SK-N-SH treated with all-trans-retinoic acid at 6 μM for 48 hours (cell line): ENCODE measurements at regions not wholly inside any gene's neighbourhood (a gene's known extent, or its start where the extent isn't known, plus 50 kb on each side); places are given as distances from the start of the nearest gene placed in this dataset.

ENCODE experiments used
- ATAC-seq: fragments of 200-7000 bp; cut with Tn5 transposase; 3 replicates; pipeline ENCODE4 v1.9.1; 2020; ENCODE audit warnings: mild to moderate bottlenecking, moderate library complexity
- ARNTL ChIP-seq: fragments of 450-650 bp; formaldehyde crosslinking; IDR thresholded peaks from 2 replicates; pipeline ENCODE4 v1.5.0; 2020; ENCODE audit warnings: low read depth, mild to moderate bottlenecking, moderate library complexity, borderline replicate concordance
- CREB5 ChIP-seq: fragments of 250-450 bp; sonication (Bioruptor Pico); IDR thresholded peaks from 2 replicates; pipeline ENCODE4 v1.5.1; 2020; ENCODE audit warnings: low read depth, mild to moderate bottlenecking, moderate library complexity
- CSDC2 ChIP-seq: fragments of 250-450 bp; sonication (Bioruptor Pico); IDR thresholded peaks from 2 replicates; pipeline ENCODE4 v1.5.0; 2020; ENCODE audit warnings: mild to moderate bottlenecking, moderate library complexity
- CSRNP3 ChIP-seq: fragments of 250-450 bp; sonication (Bioruptor Pico); IDR thresholded peaks from 2 replicates; pipeline ENCODE4 v1.5.1; 2021; ENCODE audit warnings: mild to moderate bottlenecking, moderate library complexity
- ESRRG ChIP-seq: fragments of 250-450 bp; sonication (Bioruptor Pico); IDR thresholded peaks from 2 replicates; pipeline ENCODE4 v1.6.1; 2021; ENCODE audit warnings: mild to moderate bottlenecking
- GLIS3 ChIP-seq: fragments of 250-450 bp; sonication (Bioruptor Pico); IDR thresholded peaks from 2 replicates; pipeline ENCODE4 v1.5.0; 2020; ENCODE audit warnings: mild to moderate bottlenecking, moderate library complexity
- OSR1 ChIP-seq: fragments of 250-450 bp; sonication (Bioruptor Pico); IDR thresholded peaks from 2 replicates; pipeline ENCODE4 v1.8.0; 2022; ENCODE audit warnings: moderate library complexity, mild to moderate bottlenecking, inconsistent platforms
- PATZ1 ChIP-seq: fragments of 250-450 bp; sonication (Bioruptor Pico); IDR thresholded peaks from 2 replicates; pipeline ENCODE4 v1.8.0; 2020; ENCODE audit warnings: mild to moderate bottlenecking, moderate library complexity, borderline replicate concordance
- POU6F1 ChIP-seq: fragments of 250-450 bp; sonication (Bioruptor Pico); IDR thresholded peaks from 2 replicates; pipeline ENCODE4 v1.8.0; 2021; ENCODE audit warnings: low read depth, mild to moderate bottlenecking, moderate library complexity, borderline replicate concordance
- PPARA ChIP-seq: fragments of 250-450 bp; sonication (Bioruptor Pico); IDR thresholded peaks from 2 replicates; pipeline ENCODE4 v1.5.0; 2020; ENCODE audit warnings: mild to moderate bottlenecking, borderline replicate concordance
- RARB ChIP-seq: fragments of 250-450 bp; sonication (Bioruptor Pico); IDR thresholded peaks from 2 replicates; pipeline ENCODE4 v1.8.0; 2021; ENCODE audit warnings: mild to moderate bottlenecking, moderate library complexity
- SNAI2 ChIP-seq: fragments of 250-450 bp; sonication (Bioruptor Pico); IDR thresholded peaks from 2 replicates; pipeline ENCODE4 v1.5.0; 2020; ENCODE audit warnings: mild to moderate bottlenecking, moderate library complexity
- TCF4 ChIP-seq: fragments of 250-450 bp; sonication (Bioruptor Pico); IDR thresholded peaks from 2 replicates; pipeline ENCODE4 v1.8.0; 2021; ENCODE audit warnings: mild to moderate bottlenecking, moderate library complexity, borderline replicate concordance
- TOX ChIP-seq: fragments of 250-450 bp; sonication (Bioruptor Pico); IDR thresholded peaks from 2 replicates; pipeline ENCODE4 v1.8.0; 2021; ENCODE audit warnings: mild to moderate bottlenecking, moderate library complexity, borderline replicate concordance
- ZC3H10 ChIP-seq: fragments of 250-450 bp; sonication (Bioruptor Pico); IDR thresholded peaks from 2 replicates; pipeline ENCODE4 v1.5.1; 2021; ENCODE audit warnings: mild to moderate bottlenecking, moderate library complexity
- ZFP3 ChIP-seq: fragments of 250-450 bp; sonication (Bioruptor Pico); IDR thresholded peaks from 2 replicates; pipeline ENCODE4 v1.5.0; 2020; ENCODE audit warnings: mild to moderate bottlenecking, moderate library complexity
- ZNF565 ChIP-seq: fragments of 450-650 bp; formaldehyde crosslinking; conservative IDR thresholded peaks from 2 replicates; pipeline ENCODE4 v1.5.0; 2020; ENCODE audit warnings: low read depth, mild to moderate bottlenecking, moderate library complexity
- ZNF70 ChIP-seq: fragments of 450-650 bp; formaldehyde crosslinking; IDR thresholded peaks from 2 replicates; pipeline ENCODE4 v1.5.0; 2020; ENCODE audit warnings: mild to moderate bottlenecking, moderate library complexity

GRCh38 chr14:38042322-38042721 is 165.4 kb upstream of the SSTR1 start:
- TF ChIP-seq PATZ1 (CRISPR knock-in tag) (no peak), TOX (CRISPR knock-in tag) (no peak), ZNF565 (CRISPR knock-in tag) (no peak), RARB (CRISPR knock-in tag) (no peak), CSDC2 (CRISPR knock-in tag) (no peak), CREB5 (no peak), POU6F1 (CRISPR knock-in tag) (no peak), TCF4 (CRISPR knock-in tag) (no peak), ZNF70 (CRISPR knock-in tag) (no peak), ZC3H10 (CRISPR knock-in tag) (no peak), GLIS3 (CRISPR knock-in tag) (no peak)
- no peak for ATAC-seq

GRCh38 chr14:38044710-38045109 is 163.0 kb upstream of the SSTR1 start:
- no peak for ATAC-seq

GRCh38 chr14:38045461-38045860 is 162.2 kb upstream of the SSTR1 start:
- TF ChIP-seq PATZ1 (CRISPR knock-in tag) = no peak
- TF ChIP-seq ZNF565 (CRISPR knock-in tag) = no peak
- TF ChIP-seq CSRNP3 (CRISPR knock-in tag) = no peak
- no peak for TF ChIP-seq ESRRG (CRISPR knock-in tag)
- TF ChIP-seq PPARA (CRISPR knock-in tag) = no peak
- no peak for TF ChIP-seq RARB (CRISPR knock-in tag)
- TF ChIP-seq OSR1 (CRISPR knock-in tag) = no peak

More at GRCh38 chr14:38044710-38045109, 163.0 kb upstream of the SSTR1 start:
- TF ChIP-seq ZNF565 (CRISPR knock-in tag) (no peak), ZC3H10 (CRISPR knock-in tag) (no peak), ARNTL (CRISPR knock-in tag) (no peak), OSR1 (CRISPR knock-in tag) (no peak), SNAI2 (CRISPR knock-in tag) (no peak)

GRCh38 chr14:38046160-38046559 is 161.5 kb upstream of the SSTR1 start:
- no peak for TF ChIP-seq ZFP3 (CRISPR knock-in tag)
- no peak for ATAC-seq

More at GRCh38 chr14:38045461-38045860, 162.2 kb upstream of the SSTR1 start:
- no peak for ATAC-seq
